PFSK-1 (cell line): ENCODE measurements at regions not wholly inside any gene's neighbourhood (a gene's known extent, or its start where the extent isn't known, plus 50 kb on each side); places are given as distances from the start of the nearest gene placed in this dataset.

Source experiments
- FOXP2 ChIP-seq: optimal IDR thresholded peaks from 2 replicates; pipeline ENCODE3; 2011; ENCODE audit warnings: borderline replicate concordance, control low read depth, inconsistent platforms; ENCODE audit not compliant: insufficient read depth; ENCODE audit errors: extremely low read length, extremely low read depth
- POLR2AphosphoS5 ChIP-seq: IDR thresholded peaks from 2 replicates; pipeline ENCODE4 v1.6.1; 2012; ENCODE audit warnings: low read depth, mild to moderate bottlenecking, control low read depth, low read length, moderate library complexity
- REST ChIP-seq, 2 experiments: IDR thresholded peaks; 2 replicates each; pipeline versions ENCODE4 v1.6.1 to v1.8.0; 2011 to 2012; ENCODE audit warnings: low read depth in 2 of 2, low read length in 2 of 2, control low read depth in 1 of 2, inconsistent platforms in 1 of 2, mild to moderate bottlenecking in 1 of 2, moderate library complexity in 1 of 2; ENCODE audit not compliant: insufficient read depth in 1 of 2
- SIN3A ChIP-seq: IDR thresholded peaks from 2 replicates; pipeline ENCODE4 v1.6.1; 2012; ENCODE audit warnings: mild to moderate bottlenecking, low read length, moderate library complexity, borderline replicate concordance; ENCODE audit not compliant: insufficient read depth
- TAF1 ChIP-seq: IDR thresholded peaks from 2 replicates; pipeline ENCODE4 v1.6.1; 2012; ENCODE audit warnings: low read length, control low read depth, borderline replicate concordance; ENCODE audit not compliant: insufficient read depth

GRCh38 chr1:86238226-86238625 is 81.7 kb upstream of the COL24A1 start:
- no peak for TF ChIP-seq FOXP2
- no peak for TF ChIP-seq SIN3A
- TF ChIP-seq REST (IDR thresholded peaks at IDR 0.05; ENCODE audit: insufficient read depth in 1 of 2, low read depth in 2 of 2, low read length in 2 of 2), result no peak
- TF ChIP-seq TAF1, result no peak
- no peak for TF ChIP-seq POLR2AphosphoS5

GRCh38 chr1:86235852-86236251 is 79.3 kb upstream of the COL24A1 start:
- TF ChIP-seq TAF1 (no peak), POLR2AphosphoS5 (no peak), REST (IDR thresholded peaks at IDR 0.05; ENCODE audit: insufficient read depth in 1 of 2, low read depth in 2 of 2, low read length in 2 of 2) (no peak), FOXP2 (no peak), SIN3A (no peak)

- TF ChIP-seq SIN3A (no peak), REST (IDR thresholded peaks at IDR 0.05; ENCODE audit: insufficient read depth in 1 of 2, low read depth in 2 of 2, low read length in 2 of 2) (no peak), POLR2AphosphoS5 (no peak), FOXP2 (no peak), TAF1 (no peak)
These were observed 76.8 kb upstream of the COL24A1 start for GRCh38 chr1:86233403-86233802.

- TF ChIP-seq FOXP2 (no peak), REST (IDR thresholded peaks at IDR 0.05; ENCODE audit: insufficient read depth in 1 of 2, low read depth in 2 of 2, low read length in 2 of 2) (no peak), POLR2AphosphoS5 (no peak), TAF1 (no peak), SIN3A (no peak)
These were observed 74.5 kb upstream of the COL24A1 start for GRCh38 chr1:86231076-86231475.

- TF ChIP-seq REST (IDR thresholded peaks at IDR 0.05; ENCODE audit: insufficient read depth in 1 of 2, low read depth in 2 of 2, low read length in 2 of 2) (no peak), SIN3A (no peak), TAF1 (no peak)
These were observed 72.9 kb upstream of the COL24A1 start for GRCh38 chr1:86229405-86229975.
